RPMI7951 (cell line): ENCODE measurements at regions not wholly inside any gene's neighbourhood (a gene's known extent, or its start where the extent isn't known, plus 50 kb on each side); places are given as distances from the start of the nearest gene placed in this dataset.

Source experiments
- DNase-seq: peaks from one replicate; pipeline ENCODE4 v3.0.0-alpha.2; 2012; ENCODE audit warnings: low read depth

DNA sequence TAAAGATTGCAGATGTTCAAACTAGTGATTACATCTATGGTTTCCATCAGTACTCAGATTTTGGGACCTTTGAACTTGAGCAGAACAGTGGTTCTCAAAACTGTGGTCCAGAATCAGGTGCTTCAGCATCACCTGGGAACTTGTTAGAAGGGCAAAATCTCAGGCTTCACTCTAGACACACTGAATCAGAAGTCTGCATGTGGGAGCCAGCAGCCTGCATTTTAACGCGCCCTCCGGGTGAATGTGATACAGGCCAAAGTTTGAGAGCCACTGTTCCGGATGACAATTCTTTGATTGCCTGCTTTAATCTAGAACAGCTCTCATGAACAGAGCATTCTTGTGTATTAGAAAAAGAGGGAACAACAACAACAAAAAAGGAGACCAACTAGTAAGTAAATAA lies 261.7 kb downstream of the GPD2 start:
- DNase-seq: no peak

GRCh38 chr2:156700681-156701080 lies 264.5 kb downstream of the GPD2 start:
- no peak for DNase-seq

GRCh38 chr2:156702541-156702940 lies 266.4 kb downstream of the GPD2 start:
- no peak for DNase-seq

GRCh38 chr2:156703642-156704041 lies 267.5 kb downstream of the GPD2 start:
- no peak for DNase-seq

DNA sequence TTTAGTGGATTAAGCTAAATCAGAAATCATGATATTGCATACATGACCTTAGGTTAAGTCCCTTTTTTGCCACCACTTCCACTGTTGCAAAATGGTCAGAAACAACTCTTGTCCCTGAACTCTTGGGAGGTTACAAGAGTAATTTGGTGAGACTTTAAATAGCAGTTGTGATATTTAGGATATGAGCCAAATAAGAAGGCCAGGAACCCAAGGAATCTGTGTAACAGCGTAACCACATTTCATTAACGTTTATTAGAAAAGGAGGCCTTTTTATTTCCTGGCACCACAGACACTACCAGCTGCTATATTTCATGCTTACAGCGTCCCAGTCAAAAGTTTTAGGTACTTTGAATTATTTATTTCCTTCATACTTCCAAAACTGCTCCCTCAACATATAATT lies 268.0 kb downstream of the GPD2 start:
- no peak for DNase-seq

DNA sequence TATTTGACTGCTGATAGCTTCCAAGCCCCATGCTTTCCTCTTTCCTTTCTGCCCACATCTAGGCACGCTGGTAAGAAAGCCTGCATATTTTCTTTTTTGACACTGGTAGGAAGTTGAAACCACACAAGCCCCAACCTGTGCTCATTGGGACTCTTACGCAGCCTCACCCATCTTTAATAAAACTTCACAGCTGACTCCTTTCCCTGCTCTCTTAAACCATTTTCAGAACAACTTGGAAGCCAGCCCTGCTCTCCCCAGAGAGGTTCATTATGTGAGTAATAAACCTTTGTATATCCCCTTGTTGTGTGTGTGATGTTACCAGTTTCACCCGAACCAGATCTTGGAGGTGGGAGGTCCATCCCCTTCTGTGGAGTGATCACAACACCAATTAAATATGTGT lies 268.4 kb downstream of the GPD2 start:
- no peak for DNase-seq

DNA sequence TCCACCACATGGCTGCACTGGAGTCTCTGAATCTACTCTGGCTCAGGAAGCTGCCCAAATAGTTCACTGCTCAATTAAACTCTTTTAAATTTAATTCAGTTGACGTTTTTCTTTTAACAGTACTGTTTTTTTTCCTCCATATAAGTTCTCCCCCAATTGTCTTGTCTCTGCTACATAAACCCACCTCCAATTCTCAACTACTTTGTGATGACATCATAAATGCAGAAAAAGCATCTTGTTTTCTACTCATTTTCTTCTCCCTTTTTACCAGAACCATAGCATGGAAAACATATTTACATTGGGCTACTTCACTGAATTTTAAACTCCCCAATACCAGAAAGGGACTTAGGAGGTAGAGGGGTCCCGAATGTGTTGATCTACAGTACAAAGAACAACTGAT lies 270.4 kb downstream of the GPD2 start:
- no peak for DNase-seq

- no peak for DNase-seq
Observed at GRCh38 chr2:156708051-156708450, 271.9 kb downstream of the GPD2 start.

GRCh38 chr2:156709091-156709490 lies 272.9 kb downstream of the GPD2 start:
- DNase-seq: no peak

DNA sequence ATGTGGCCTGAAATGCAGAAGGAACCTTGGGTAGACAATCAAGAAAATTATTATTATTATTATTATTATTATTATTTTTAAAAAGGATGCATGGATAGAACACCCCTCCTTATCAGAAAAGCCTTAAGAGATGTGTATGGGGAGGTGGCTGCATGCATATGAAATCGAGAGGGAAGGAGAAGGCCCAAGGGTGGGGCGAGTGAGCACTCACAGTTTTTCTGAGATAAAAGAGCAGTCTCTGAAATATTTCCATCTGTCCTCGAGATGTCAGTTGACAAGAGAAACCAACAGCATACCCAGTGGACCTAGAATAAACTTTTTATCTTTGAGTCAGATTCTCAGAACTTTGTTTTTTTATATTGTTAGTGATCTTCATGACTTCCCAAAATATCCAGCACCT lies 282.9 kb downstream of the GPD2 start:
- no peak for DNase-seq

DNA sequence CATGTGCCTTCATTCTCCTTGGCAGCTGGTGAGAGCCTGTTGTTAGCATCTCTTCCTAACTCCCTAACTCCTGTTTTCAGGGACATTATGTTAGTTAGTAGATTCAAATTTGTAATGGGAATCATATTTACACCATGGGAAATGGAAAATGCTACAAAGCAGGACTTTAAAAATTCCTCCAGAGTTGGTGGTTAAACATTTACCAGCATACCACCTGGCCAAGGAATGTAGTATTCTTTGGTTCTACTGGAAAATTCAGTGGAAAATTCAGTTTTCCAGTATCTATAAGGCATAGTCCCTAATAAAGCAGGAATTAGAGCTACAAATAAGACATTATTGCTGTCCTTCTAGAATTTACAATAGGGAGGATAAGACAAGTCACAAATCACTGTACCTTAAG lies 291.7 kb downstream of the GPD2 start:
- no peak for DNase-seq

- no peak for DNase-seq
Observed at GRCh38 chr2:156728328-156728727, 292.1 kb downstream of the GPD2 start.

- DNase-seq: no peak
Observed at GRCh38 chr2:156731506-156731905, 295.3 kb downstream of the GPD2 start.

DNA sequence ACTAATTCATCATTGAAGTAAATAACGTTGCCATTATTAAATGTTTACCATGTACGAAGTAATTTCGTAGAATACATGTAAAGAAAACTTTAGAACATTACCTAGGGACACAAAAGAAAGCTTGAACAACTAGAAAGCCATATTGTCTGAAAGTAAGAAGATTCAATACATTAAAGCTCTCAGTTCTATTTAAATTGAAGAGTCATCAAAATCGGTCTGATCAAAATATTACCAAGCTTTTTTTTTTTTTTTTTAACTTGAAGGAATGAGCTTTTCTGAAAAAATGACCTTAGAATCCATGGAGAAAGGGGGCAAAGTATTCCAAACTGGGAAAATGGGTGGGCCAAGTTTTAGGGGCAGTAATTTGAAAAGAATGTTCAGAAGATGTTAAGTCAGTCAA lies 300.8 kb downstream of the GPD2 start:
- DNase-seq: no peak

DNA sequence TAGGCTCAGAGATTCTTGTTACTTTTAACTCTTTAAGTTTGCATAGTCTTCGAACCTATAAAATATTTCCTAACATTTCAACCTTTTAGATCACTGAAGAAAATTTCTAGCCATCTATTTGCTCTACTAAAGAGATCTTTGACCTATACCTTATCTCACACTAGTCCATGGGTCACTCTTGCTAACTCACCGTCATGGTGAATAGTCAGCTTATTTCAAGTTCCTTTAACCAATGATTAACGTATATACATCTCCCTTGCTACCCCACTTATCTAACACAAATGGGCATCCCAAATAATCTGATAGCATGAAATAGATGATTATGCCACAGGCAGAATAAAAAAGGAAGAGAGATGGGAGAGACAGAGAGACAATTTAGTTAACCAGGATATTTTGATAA lies 303.1 kb downstream of the GPD2 start:
- no peak for DNase-seq

- DNase-seq: no peak
Observed at GRCh38 chr2:156745619-156746018, 309.4 kb downstream of the GPD2 start.

GRCh38 chr2:156748221-156748620 lies 312.0 kb downstream of the GPD2 start:
- DNase-seq: peak; percentile 3

DNA sequence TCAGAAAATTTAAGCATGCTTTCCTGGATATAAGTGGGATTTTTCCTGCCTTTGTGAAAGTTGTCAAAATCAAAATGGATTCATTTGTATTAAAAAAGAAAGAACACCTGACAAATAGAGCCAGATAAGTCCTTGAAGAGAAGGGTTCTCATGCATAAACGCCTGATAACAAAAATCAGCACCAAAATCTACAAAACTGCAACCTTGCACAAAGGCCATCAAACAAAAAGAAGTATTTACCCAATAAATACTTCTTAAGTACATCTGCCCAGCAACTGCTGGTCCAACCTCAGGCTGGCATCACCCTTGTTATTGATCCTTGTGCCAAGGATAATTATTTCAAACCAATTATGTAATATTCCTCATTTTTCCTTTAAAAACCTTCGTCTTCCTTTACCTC lies 315.9 kb downstream of the GPD2 start:
- DNase-seq: no peak

DNA sequence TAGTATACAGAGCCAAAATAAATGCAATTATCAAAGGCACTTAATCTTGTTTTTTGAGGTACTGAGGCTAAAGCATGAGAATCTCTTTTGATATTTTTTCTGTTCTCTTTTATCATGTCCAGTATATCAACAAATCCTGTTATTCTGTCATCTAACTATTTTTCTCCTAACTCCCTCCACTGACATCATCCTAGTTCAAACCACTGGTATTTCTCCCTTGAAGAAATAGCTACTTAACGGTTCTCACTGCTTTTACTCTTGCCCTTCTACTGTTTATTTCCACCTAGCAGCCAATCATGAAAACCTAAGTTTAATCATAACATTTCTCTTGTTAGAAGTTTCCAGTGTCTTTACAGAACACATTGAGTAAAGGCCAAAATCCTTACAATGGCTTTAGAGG lies 317.6 kb downstream of the GPD2 start:
- DNase-seq: no peak

DNA sequence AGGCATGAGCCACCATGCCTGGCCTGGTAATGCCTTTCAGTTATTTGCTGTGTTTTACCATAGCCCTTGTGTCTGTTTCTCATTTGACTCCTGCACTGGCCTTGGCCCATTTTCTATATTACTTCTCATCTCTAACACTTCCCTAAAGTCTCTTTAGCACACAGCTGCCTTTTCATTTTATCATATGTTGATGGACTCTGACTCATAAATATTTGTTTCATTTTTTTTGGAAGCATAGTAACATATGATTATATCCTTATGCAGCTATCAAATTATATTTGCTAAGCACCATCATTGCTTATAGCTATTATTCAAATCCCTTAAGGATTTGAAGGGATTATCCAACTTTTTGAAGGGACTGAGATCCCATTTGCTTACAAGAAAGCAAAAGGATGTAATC lies 320.3 kb downstream of the GPD2 start:
- DNase-seq: no peak

- DNase-seq: no peak
Observed at GRCh38 chr2:156763174-156763573, 327.0 kb downstream of the GPD2 start.

DNA sequence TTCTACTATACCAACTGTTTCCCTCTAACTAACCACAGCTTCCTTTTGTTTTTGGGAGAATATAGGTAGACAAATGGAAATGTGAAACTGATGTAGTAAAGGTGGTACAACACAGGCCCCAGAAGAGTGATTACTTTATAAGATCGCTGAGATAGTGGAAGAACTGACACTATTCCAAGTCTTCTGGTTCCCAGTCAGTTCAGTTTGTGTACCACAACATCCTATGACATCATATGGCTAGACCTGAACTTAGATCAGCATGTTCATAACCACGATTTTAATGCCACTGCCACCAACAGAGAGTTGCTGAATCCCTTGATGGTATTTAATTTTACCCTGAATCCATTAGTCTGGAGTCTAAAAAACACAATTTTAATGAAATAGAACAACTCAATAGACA lies 328.9 kb downstream of the GPD2 start:
- no peak for DNase-seq

GRCh38 chr2:156765450-156765849 lies 329.3 kb downstream of the GPD2 start:
- DNase-seq: no peak

- no peak for DNase-seq
Observed at GRCh38 chr2:156769802-156770201, 333.6 kb downstream of the GPD2 start.

GRCh38 chr2:156778916-156779315 lies 342.7 kb downstream of the GPD2 start:
- DNase-seq: no peak
